Left ventricle myocardium inferior (tissue), 1 donor: ENCODE measurements at regions not wholly inside any gene's neighbourhood (a gene's known extent, or its start where the extent isn't known, plus 50 kb on each side); places are given as distances from the start of the nearest gene placed in this dataset.
A peak's percentile ranks its signal among the peaks of the same experiment; 100 is the strongest.

Source experiments
- DNase-seq: peaks from one replicate; pipeline ENCODE4 v3.0.0-alpha.2; 2020
- H3K27ac ChIP-seq: fragments of 200-600 bp; replicated peaks from 2 replicates; pipeline ENCODE4 v1.8.0; 2021
- H3K27me3 ChIP-seq: fragments of 200-600 bp; 2 replicates; pipeline ENCODE4 v1.8.0; 2021; ENCODE audit warnings: low read depth
- H3K36me3 ChIP-seq: fragments of 200-600 bp; 2 replicates; pipeline ENCODE4 v1.8.0; 2021
- H3K4me1 ChIP-seq: fragments of 200-600 bp; 2 replicates; pipeline ENCODE4 v1.8.0; 2021
- H3K4me3 ChIP-seq: fragments of 200-600 bp; 2 replicates; pipeline ENCODE4 v1.8.0; 2021; ENCODE audit warnings: mild to moderate bottlenecking, moderate library complexity
- H3K9me3 ChIP-seq: fragments of 200-600 bp; replicated peaks from 2 replicates; pipeline ENCODE4 v1.8.0; 2021
- intact Hi-C: fragments of 100-400 bp; cut with micrococcal nuclease; formaldehyde crosslinking; loops from one replicate; pipeline ENCODE4 v1.11.0; 2022
- TF ChIP-seq, protein P1 (sequence below): fragments of 200-600 bp; IDR thresholded peaks from 2 replicates; pipeline ENCODE4 v1.8.0; 2021; ENCODE audit warnings: antibody characterized with exemption, mild to moderate bottlenecking, borderline replicate concordance
- donor health status: DM: no; HTN: yes; CAD: no; lungs with severe emphysema.

DNA sequence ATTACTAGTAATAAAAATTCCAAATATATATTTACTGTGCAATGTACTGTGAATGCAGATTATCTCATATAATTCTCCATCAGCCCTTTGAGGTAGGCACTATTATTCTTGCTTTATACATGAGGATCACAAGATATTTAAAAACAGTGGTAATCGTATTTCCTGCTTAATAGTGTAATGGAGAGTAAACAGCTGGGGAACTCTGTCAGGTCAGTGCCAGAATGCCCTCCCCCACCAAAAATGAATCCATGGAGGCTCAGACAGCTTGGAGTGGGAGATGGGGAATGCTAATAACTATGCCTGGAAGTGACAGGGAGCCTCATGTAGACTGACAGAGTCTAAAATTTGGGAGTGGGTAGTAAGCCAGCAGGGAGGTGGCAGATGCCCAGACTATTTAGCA lies 153.6 kb downstream of the PAH start:
- no peak for DNase-seq
- intact Hi-C loops: no loop called here
- Histone ChIP-seq H3K4me1 (no peaks in the 10 kb centered on the region), H3K27me3 (no peaks in the 10 kb centered on the region), H3K4me3 (no peak overlapping the region), H3K9me3 (no peaks in the 10 kb centered on the region), H3K27ac (no peak overlapping the region), H3K36me3 (no peaks in the 10 kb centered on the region)
- TF ChIP-seq, protein P1, sequence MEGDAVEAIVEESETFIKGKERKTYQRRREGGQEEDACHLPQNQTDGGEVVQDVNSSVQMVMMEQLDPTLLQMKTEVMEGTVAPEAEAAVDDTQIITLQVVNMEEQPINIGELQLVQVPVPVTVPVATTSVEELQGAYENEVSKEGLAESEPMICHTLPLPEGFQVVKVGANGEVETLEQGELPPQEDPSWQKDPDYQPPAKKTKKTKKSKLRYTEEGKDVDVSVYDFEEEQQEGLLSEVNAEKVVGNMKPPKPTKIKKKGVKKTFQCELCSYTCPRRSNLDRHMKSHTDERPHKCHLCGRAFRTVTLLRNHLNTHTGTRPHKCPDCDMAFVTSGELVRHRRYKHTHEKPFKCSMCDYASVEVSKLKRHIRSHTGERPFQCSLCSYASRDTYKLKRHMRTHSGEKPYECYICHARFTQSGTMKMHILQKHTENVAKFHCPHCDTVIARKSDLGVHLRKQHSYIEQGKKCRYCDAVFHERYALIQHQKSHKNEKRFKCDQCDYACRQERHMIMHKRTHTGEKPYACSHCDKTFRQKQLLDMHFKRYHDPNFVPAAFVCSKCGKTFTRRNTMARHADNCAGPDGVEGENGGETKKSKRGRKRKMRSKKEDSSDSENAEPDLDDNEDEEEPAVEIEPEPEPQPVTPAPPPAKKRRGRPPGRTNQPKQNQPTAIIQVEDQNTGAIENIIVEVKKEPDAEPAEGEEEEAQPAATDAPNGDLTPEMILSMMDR: no peak

DNA sequence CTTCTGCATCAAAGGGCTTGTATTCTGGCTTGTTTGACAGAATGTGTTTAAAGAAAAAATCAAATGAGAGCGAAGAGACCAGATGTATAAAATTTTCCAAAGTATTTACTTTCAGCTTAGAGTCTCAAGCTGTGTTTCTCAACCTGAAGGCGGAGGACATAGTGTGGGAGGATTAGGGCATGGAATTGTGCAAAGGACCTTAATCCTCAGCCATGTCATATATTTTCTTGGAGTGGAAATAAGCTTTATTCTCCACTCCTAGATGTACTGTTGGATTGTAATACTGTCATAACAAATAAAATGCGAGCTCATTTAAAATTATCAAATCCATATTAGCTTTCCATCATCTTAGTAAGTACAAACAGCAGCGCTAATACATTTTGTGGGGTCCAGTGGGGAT lies 154.0 kb downstream of the PAH start:
- Histone ChIP-seq H3K4me1 (no peaks in the 10 kb centered on the region), H3K27ac (no peak overlapping the region), H3K4me3 (no peak overlapping the region), H3K36me3 (no peaks in the 10 kb centered on the region), H3K9me3 (no peaks in the 10 kb centered on the region), H3K27me3 (no peaks in the 10 kb centered on the region)
- DNase-seq: no peak
- TF ChIP-seq, protein P1: no peak
- intact Hi-C loops: no loop called here

DNA sequence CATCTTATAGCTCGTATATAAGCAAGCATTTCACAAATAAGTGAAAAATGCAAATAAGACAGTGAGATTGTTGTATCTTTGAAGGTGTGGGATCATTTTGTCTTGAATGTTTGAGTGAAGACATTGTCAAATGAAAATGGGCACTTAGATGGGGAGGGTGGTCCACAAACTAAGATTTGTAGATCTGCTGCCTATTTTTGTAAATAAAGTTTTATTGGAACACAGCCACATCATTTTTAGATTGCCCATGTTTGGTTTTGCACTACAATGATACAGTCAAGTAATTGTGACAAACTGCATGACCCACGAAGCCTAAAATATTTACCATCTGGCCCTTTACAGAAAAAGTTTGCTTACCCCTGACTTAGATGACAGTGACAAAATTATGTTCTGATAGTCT lies 156.7 kb downstream of the PAH start:
- no peak overlapping the region for H3K27ac ChIP-seq
- H3K36me3 ChIP-seq: no peaks in the 10 kb centered on the region
- no peaks in the 10 kb centered on the region for H3K27me3 ChIP-seq
- TF ChIP-seq, protein P1: no peak
- H3K4me3 ChIP-seq: no peak overlapping the region
- H3K4me1 ChIP-seq: no peaks in the 10 kb centered on the region
- intact Hi-C loops: no loop called here
- DNase-seq: no peak
- H3K9me3 ChIP-seq: no peaks in the 10 kb centered on the region

DNA sequence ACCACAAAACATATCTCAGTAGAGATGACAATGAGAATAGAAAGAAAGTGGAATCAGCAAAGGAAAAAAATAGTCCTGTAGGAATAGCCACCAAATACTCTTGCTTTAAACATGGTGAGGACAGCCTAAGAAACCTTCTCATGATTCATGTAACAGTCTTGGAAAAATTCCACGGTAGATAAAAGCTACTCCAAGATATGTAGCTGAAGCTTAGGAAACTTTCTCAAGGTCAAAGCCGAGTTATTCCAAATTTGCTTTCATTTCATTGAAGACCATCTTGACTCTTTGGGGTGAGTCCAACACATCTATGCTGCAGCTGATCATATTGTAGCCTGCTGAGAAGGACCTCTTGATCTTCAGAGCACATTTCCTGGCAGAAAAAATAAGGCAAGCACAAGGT lies 157.6 kb downstream of the PAH start:
- H3K9me3 ChIP-seq: no peaks in the 10 kb centered on the region
- DNase-seq: no peak
- H3K27ac ChIP-seq: no peak overlapping the region
- intact Hi-C loops: no loop called here
- no peaks in the 10 kb centered on the region for H3K4me1 ChIP-seq
- H3K4me3 ChIP-seq: no peak overlapping the region
- TF ChIP-seq, protein P1: no peak
- no peaks in the 10 kb centered on the region for H3K27me3 ChIP-seq
- no peaks in the 10 kb centered on the region for H3K36me3 ChIP-seq

DNA sequence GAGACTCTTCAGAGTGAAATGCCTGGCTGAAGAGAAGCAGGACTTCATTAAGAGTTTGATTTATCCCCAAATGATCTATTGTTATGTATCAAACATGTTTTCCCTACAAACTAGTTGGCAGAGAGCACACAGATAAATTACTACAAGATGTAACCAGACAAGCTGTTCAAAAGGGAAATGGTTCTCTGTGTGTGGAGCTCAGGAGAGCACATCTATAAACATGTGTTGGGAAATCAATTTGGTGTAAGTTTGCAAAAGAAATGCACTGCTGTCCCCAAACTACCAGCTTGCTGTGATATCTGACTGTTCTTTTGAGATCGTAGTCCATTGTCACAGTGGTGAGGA lies 159.2 kb downstream of the PAH start:
- DNase-seq: no peak
- no peaks in the 10 kb centered on the region for H3K27me3 ChIP-seq
- no peaks in the 10 kb centered on the region for H3K36me3 ChIP-seq
- no peak overlapping the region for H3K4me3 ChIP-seq
- no peaks in the 10 kb centered on the region for H3K9me3 ChIP-seq
- intact Hi-C loops: no loop called here
- TF ChIP-seq, protein P1: no peak
- peak overlapping the region; percentile 65 for H3K27ac ChIP-seq
- no peaks in the 10 kb centered on the region for H3K4me1 ChIP-seq
